ENCODE measurements at regions not wholly inside any gene's neighbourhood (a gene's known extent, or its start where the extent isn't known, plus 50 kb on each side); places are given as distances from the start of the nearest gene placed in this dataset.

GRCh38 chr6:126439040-126439439 lies 99.1 kb downstream of the CENPW start:
- DNase-seq (ENCODE audit: low read depth) = no peak
- TF ChIP-seq CTCF (conservative IDR thresholded peaks at IDR 0.05; ENCODE audit: low read depth, low read length) = no peak
- H3K4me3 ChIP-seq (ENCODE audit: low read length) = no peak overlapping the region

- no peak overlapping the region for H3K4me3 ChIP-seq (ENCODE audit: low read length)
- no peak for TF ChIP-seq CTCF (conservative IDR thresholded peaks at IDR 0.05; ENCODE audit: low read depth, low read length)
- DNase-seq (ENCODE audit: low read depth) = no peak
Observed at GRCh38 chr6:126440923-126441322, 101.0 kb downstream of the CENPW start.

GRCh38 chr6:126444659-126445273 lies 104.9 kb downstream of the CENPW start:
- no peak overlapping the region for H3K4me3 ChIP-seq (ENCODE audit: low read length)
- peak; percentile 7 for DNase-seq (ENCODE audit: low read depth)
- no peak for TF ChIP-seq CTCF (conservative IDR thresholded peaks at IDR 0.05; ENCODE audit: low read depth, low read length)

GRCh38 chr6:126446248-126446647 lies 106.3 kb downstream of the CENPW start:
- no peak overlapping the region for H3K4me3 ChIP-seq (ENCODE audit: low read length)
- peak; percentile 33 for DNase-seq (ENCODE audit: low read depth)
- TF ChIP-seq CTCF (conservative IDR thresholded peaks at IDR 0.05; ENCODE audit: low read depth, low read length) = no peak

- DNase-seq (ENCODE audit: low read depth) = no peak
- no peak for TF ChIP-seq CTCF (conservative IDR thresholded peaks at IDR 0.05; ENCODE audit: low read depth, low read length)
- no peak overlapping the region for H3K4me3 ChIP-seq (ENCODE audit: low read length)
Observed at GRCh38 chr6:126447367-126447766, 107.5 kb downstream of the CENPW start.

GRCh38 chr6:126461045-126461444 lies 121.1 kb downstream of the CENPW start:
- DNase-seq (ENCODE audit: low read depth) = no peak
- TF ChIP-seq CTCF (conservative IDR thresholded peaks at IDR 0.05; ENCODE audit: low read depth, low read length) = no peak
- H3K4me3 ChIP-seq (ENCODE audit: low read length) = no peak overlapping the region

- TF ChIP-seq CTCF (conservative IDR thresholded peaks at IDR 0.05; ENCODE audit: low read depth, low read length) = no peak
- no peak for DNase-seq (ENCODE audit: low read depth)
- no peak overlapping the region for H3K4me3 ChIP-seq (ENCODE audit: low read length)
Observed at GRCh38 chr6:126464245-126464644, 124.3 kb downstream of the CENPW start.
